Lower lobe of right lung (tissue), 2 donors: ENCODE measurements at regions not wholly inside any gene's neighbourhood (a gene's known extent, or its start where the extent isn't known, plus 50 kb on each side); places are given as distances from the start of the nearest gene placed in this dataset.
"Not testable (repeated sequence)": the region's sequence is repeated elsewhere in the genome, so short reads cannot be mapped to it uniquely, and the experiment has no call there.

Source experiments
- ATAC-seq, 2 donors: fragments of 200-7000 bp; cut with Tn5 transposase; one replicate each; pipeline ENCODE4 v1.9.1; 2020 to 2022; ENCODE audit warnings: mild to moderate bottlenecking in 2 of 2, moderate library complexity in 2 of 2
- DNase-seq: peaks from one replicate; pipeline ENCODE4 v3.0.0-alpha.2; 2020
- H3K27ac ChIP-seq: fragments of 200-600 bp; one replicate; pipeline ENCODE4 v1.8.0; 2022
- H3K27me3 ChIP-seq: fragments of 200-600 bp; one replicate; pipeline ENCODE4 v1.8.0; 2022; ENCODE audit warnings: low read depth
- H3K36me3 ChIP-seq: fragments of 200-600 bp; one replicate; pipeline ENCODE4 v1.8.0; 2022; ENCODE audit warnings: mild to moderate bottlenecking
- H3K4me1 ChIP-seq: fragments of 200-600 bp; one replicate; pipeline ENCODE4 v1.8.0; 2022
- H3K4me3 ChIP-seq: fragments of 200-600 bp; one replicate; pipeline ENCODE4 v1.8.0; 2022; ENCODE audit warnings: mild to moderate bottlenecking
- H3K9me3 ChIP-seq: fragments of 200-600 bp; one replicate; pipeline ENCODE4 v1.8.0; 2022
- intact Hi-C: fragments of 100-400 bp; cut with DNase I; formaldehyde crosslinking; loops from one replicate; pipeline ENCODE4 v1.11.0; 2022
- TF ChIP-seq, protein P1 (sequence below): fragments of 200-600 bp; IDR thresholded peaks from one replicate; pipeline ENCODE4 v1.8.0; 2022; ENCODE audit warnings: antibody characterized with exemption, mild to moderate bottlenecking
- donor health status: DM: no; HTN: yes; CAD: no; lungs with severe emphysema.

DNA sequence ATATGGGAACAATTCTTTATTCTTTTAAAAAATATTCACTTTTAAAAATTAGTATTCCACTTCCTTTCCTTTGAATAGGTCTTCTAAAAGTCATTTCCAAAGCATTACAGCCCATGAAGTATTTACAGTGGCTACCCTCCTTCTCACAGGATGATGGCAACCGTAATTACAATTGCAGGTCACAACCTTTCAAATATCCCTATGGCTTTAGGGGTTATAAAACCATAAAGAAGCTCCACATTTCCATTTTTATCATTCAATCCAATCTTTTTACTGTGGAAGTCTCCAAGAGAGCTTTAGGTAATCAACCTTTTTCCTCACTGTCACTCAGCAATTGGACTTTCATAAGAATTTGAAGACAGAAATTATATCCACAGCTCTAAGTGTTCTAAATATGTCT is 488.9 kb upstream of the CA10 start:
- DNase-seq (no peak), ATAC-seq (no peak)
- H3K4me3 ChIP-seq, result no peak overlapping the region
- no peaks in the 10 kb centered on the region for H3K9me3 ChIP-seq
- TF ChIP-seq, protein P1, sequence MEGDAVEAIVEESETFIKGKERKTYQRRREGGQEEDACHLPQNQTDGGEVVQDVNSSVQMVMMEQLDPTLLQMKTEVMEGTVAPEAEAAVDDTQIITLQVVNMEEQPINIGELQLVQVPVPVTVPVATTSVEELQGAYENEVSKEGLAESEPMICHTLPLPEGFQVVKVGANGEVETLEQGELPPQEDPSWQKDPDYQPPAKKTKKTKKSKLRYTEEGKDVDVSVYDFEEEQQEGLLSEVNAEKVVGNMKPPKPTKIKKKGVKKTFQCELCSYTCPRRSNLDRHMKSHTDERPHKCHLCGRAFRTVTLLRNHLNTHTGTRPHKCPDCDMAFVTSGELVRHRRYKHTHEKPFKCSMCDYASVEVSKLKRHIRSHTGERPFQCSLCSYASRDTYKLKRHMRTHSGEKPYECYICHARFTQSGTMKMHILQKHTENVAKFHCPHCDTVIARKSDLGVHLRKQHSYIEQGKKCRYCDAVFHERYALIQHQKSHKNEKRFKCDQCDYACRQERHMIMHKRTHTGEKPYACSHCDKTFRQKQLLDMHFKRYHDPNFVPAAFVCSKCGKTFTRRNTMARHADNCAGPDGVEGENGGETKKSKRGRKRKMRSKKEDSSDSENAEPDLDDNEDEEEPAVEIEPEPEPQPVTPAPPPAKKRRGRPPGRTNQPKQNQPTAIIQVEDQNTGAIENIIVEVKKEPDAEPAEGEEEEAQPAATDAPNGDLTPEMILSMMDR, result no peak
- no peaks in the 10 kb centered on the region for H3K27me3 ChIP-seq
- intact Hi-C loops, result no loop called here
- no peaks in the 10 kb centered on the region for H3K4me1 ChIP-seq
- H3K36me3 ChIP-seq, result no peaks in the 10 kb centered on the region
- H3K27ac ChIP-seq, result no peak overlapping the region

DNA sequence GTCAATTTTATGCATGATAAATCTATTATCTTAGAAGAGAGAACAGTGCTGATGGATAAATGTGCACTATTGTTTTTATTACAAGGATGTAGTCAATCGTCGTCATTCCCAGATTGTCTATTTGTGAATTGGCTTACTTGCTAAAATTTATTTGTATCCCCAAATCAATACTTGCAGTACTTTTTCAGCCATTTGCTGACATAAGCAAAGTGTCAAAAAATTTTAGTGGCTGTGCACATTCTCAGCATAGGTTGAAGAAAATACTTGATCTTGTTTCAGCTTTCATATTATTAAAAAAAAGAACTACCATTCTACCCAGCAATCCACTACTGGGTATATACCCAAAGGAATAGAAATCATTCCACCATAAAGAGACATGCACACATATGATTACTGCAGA is 477.9 kb upstream of the CA10 start:
- intact Hi-C loops, result no loop called here
- no peak overlapping the region for H3K4me3 ChIP-seq
- no peak for ATAC-seq

DNA sequence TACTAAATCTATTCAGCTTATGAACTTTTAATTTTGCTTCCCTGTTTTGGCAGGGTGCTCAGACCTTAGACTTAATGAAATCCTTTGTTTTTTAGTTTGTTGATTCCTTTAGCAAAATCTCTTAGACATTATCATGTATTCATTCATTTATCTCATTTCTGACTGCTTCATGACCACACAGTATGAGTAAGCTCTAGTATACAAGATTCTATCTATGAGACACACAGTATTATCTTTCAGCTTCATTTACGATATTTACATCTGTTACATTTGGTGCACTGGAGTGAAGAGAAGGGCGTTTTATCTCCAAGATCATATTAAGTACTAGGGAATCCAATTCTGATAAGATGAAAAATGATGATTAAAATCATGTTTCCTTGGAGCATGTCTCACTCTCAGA is 448.1 kb upstream of the CA10 start:
- DNase-seq (no peak), ATAC-seq (no peak)
- TF ChIP-seq, protein P1, result no peak
- Histone ChIP-seq H3K4me3 (no peak overlapping the region), H3K27ac (no peak overlapping the region), H3K9me3 (no peaks in the 10 kb centered on the region), H3K27me3 (no peaks in the 10 kb centered on the region), H3K36me3 (no peaks in the 10 kb centered on the region), H3K4me1 (no peaks in the 10 kb centered on the region)
- intact Hi-C loops, result no loop called here

More for the DNA sequence above, 477.9 kb upstream of the CA10 start:
- no peaks in the 10 kb centered on the region for H3K27me3 ChIP-seq
- no peak overlapping the region for H3K27ac ChIP-seq
- DNase-seq, result no peak
- no peaks in the 10 kb centered on the region for H3K4me1 ChIP-seq
- H3K9me3 ChIP-seq, result no peaks in the 10 kb centered on the region
- TF ChIP-seq, protein P1, result no peak
- no peaks in the 10 kb centered on the region for H3K36me3 ChIP-seq

DNA sequence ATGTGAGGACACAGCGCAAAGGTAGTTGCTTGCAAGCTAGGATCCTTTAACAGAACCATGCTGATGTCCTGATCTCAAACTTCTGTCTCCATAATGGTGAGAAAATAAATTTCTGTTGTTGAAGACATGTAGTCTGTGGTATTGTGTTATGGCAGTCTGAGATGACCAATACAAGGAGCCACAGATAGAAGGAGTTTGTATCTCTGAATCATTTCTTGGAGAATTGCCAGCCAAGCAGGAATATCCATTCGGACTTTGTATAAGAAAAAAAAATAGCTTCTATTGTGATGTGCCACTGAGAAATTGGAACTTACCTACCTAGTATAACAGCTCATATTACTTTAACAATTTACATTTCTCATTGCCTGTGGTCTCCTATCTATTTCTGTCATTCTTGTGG is 447.6 kb upstream of the CA10 start:
- Histone ChIP-seq H3K4me1 (no peaks in the 10 kb centered on the region), H3K27ac (no peak overlapping the region), H3K27me3 (no peaks in the 10 kb centered on the region), H3K9me3 (no peaks in the 10 kb centered on the region), H3K4me3 (no peak overlapping the region), H3K36me3 (no peaks in the 10 kb centered on the region)
- TF ChIP-seq, protein P1, result no peak
- no peak for ATAC-seq
- no peak for DNase-seq
- intact Hi-C loops, result no loop called here

DNA sequence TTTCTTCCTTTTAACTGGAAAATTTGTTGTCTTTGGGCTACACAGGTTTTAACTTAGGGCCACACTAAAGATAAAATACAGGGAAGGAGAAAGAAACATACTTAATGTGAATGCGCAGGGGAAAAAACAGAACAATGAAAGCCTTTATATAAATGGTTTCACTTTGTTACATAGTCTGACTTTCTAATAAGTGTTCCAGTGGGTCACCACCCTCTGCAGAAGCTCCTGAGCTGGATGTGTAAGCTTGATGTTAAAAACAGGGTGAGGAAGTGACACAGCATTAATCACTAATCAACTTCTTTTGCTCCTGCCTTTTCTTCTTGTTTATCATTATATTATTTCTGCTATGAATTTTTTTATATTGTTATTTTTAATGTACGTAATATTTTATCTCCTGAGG is 445.6 kb upstream of the CA10 start:
- DNase-seq (no peak), ATAC-seq (no peak)
- Histone ChIP-seq H3K4me3 (no peak overlapping the region), H3K27me3 (no peaks in the 10 kb centered on the region), H3K27ac (no peak overlapping the region), H3K9me3 (no peaks in the 10 kb centered on the region), H3K36me3 (no peaks in the 10 kb centered on the region), H3K4me1 (no peaks in the 10 kb centered on the region)
- intact Hi-C loops, result no loop called here
- TF ChIP-seq, protein P1, result no peak

DNA sequence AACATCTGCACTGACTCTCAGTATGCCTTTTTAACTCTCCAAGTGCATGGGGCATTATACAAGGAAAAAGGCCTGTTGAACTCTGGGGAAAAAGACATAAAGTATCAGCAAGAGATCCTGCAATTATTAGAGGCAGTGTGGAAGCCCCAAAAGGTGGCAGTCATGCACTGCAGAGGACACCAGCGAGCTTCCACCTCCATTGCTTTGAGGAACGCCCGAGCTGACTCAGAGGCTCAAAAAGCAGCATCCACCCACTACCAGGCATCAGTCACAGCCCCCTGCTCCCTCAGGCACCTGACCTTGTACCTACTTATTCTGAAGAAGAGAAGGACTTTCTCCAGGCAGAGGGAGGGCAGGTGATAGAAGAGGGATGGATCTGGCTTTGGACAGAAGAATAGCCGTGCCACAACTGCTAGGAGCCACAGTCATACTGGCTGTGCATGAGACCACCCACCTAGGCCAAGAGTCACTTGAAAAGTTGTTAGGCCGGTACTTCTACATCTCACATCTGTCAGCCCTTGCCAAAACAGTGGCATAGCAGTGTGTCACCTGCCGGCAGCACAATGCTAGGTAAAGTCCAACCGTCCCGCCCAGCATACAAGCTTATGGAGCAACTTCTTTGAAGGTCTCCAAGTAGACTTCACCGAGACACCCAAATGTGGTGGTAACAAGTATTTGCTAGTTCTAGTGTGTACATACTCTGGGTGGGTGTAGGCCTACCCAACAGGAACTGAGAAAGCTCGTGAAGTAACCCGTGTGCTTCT is 439.1 kb upstream of the CA10 start:
- ATAC-seq, intact Hi-C loops: not testable (repeated sequence)

More for the DNA sequence above, 439.1 kb upstream of the CA10 start:
- H3K4me1 ChIP-seq, DNase-seq, H3K27me3 ChIP-seq, H3K4me3 ChIP-seq, H3K27ac ChIP-seq, H3K36me3 ChIP-seq, H3K9me3 ChIP-seq: not testable (repeated sequence)
